ENCODE measurements at regions not wholly inside any gene's neighbourhood (a gene's known extent, or its start where the extent isn't known, plus 50 kb on each side); places are given as distances from the start of the nearest gene placed in this dataset.

DNA sequence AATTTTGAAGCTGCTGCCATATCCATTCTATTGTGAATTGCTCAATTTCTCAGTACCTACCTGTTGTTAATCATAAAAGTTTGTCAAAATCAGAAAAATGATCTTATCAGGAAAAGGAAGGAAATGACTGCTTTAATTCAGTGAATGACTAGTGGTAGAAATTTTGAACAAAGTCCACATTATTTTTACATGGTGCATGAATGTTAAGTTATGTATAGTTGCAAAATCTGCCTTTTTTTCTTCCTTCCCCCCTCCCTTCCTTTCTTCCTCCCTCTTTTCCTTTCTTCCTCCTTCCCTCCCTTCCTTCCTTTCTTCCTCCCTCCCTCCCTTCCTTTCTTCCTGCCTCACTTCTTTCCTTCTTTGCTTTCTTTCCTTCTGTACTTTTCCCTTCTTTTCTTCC lies 127.1 kb upstream of the TSHZ2 start:
- TF ChIP-seq CREB1 (IDR thresholded peaks at IDR 0.05; ENCODE audit: low read depth), result no peak
- no peak for TF ChIP-seq TCF12 (IDR thresholded peaks at IDR 0.05; ENCODE audit: low read depth)
- no peak for TF ChIP-seq EP300 (IDR thresholded peaks at IDR 0.05; ENCODE audit: borderline replicate concordance)
- no peak for TF ChIP-seq CEBPB (IDR thresholded peaks at IDR 0.05)
- no peak for TF ChIP-seq ZBTB7A (IDR thresholded peaks at IDR 0.05; ENCODE audit: low read depth)
- no peak for TF ChIP-seq YY1 (IDR thresholded peaks at IDR 0.05; ENCODE audit: low read depth)
- TF ChIP-seq FOXM1 (IDR thresholded peaks at IDR 0.05; ENCODE audit: borderline replicate concordance, low read depth), result no peak
- no peak for TF ChIP-seq EGR1 (IDR thresholded peaks at IDR 0.05)
- no peak for TF ChIP-seq RAD21 (IDR thresholded peaks at IDR 0.05; ENCODE audit: low read depth)
- TF ChIP-seq TEAD4 (IDR thresholded peaks at IDR 0.05), result no peak
- TF ChIP-seq, protein P1, sequence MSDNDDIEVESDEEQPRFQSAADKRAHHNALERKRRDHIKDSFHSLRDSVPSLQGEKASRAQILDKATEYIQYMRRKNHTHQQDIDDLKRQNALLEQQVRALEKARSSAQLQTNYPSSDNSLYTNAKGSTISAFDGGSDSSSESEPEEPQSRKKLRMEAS (IDR thresholded peaks at IDR 0.05), result no peak
- no peak for TF ChIP-seq USF1 (IDR thresholded peaks at IDR 0.05)
- TF ChIP-seq REST (IDR thresholded peaks at IDR 0.05; ENCODE audit: low read depth), result no peak
- TF ChIP-seq TAF1 (IDR thresholded peaks at IDR 0.05; ENCODE audit: low read depth), result no peak

DNA sequence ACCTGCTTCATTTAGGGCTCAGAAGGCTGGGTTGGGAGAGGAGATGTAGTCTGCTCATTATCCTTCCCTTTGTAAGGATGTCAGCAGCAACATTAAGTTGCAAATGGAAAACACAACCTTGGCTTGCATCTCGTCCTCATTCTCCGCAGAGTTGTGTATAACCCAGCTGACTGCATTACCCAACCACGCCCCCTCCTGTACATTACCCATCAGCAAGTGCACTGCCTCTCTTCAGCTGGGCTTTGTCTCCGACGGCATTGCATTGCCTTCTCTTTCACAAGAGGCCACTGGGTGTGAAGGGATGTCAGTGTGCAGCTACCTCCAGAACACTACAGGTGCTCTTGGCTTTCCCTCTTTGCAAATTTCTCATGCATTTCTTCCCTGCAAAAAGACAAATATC lies 128.7 kb upstream of the TSHZ2 start:
- TF ChIP-seq CEBPB (IDR thresholded peaks at IDR 0.05) (no peak), NFIC (IDR thresholded peaks at IDR 0.05) (no peak), EGR1 (IDR thresholded peaks at IDR 0.05) (no peak), TEAD4 (IDR thresholded peaks at IDR 0.05) (no peak), REST (IDR thresholded peaks at IDR 0.05; ENCODE audit: low read depth) (no peak), YY1 (IDR thresholded peaks at IDR 0.05; ENCODE audit: low read depth) (no peak), USF1 (IDR thresholded peaks at IDR 0.05) (no peak), TAF1 (IDR thresholded peaks at IDR 0.05; ENCODE audit: low read depth) (no peak), ZBTB7A (IDR thresholded peaks at IDR 0.05; ENCODE audit: low read depth) (no peak), RAD21 (IDR thresholded peaks at IDR 0.05; ENCODE audit: low read depth) (no peak), EP300 (IDR thresholded peaks at IDR 0.05; ENCODE audit: borderline replicate concordance) (no peak), FOXM1 (IDR thresholded peaks at IDR 0.05; ENCODE audit: borderline replicate concordance, low read depth) (no peak), TCF12 (IDR thresholded peaks at IDR 0.05; ENCODE audit: low read depth) (no peak), CREB1 (IDR thresholded peaks at IDR 0.05; ENCODE audit: low read depth) (no peak)
- TF ChIP-seq, protein P1 (IDR thresholded peaks at IDR 0.05), result no peak

- TF ChIP-seq FOXM1 (IDR thresholded peaks at IDR 0.05; ENCODE audit: borderline replicate concordance, low read depth), result no peak
- no peak for TF ChIP-seq YY1 (IDR thresholded peaks at IDR 0.05; ENCODE audit: low read depth)
- no peak for TF ChIP-seq EP300 (IDR thresholded peaks at IDR 0.05; ENCODE audit: borderline replicate concordance)
- TF ChIP-seq USF1 (IDR thresholded peaks at IDR 0.05), result no peak
- TF ChIP-seq TAF1 (IDR thresholded peaks at IDR 0.05; ENCODE audit: low read depth), result no peak
- TF ChIP-seq TCF12 (IDR thresholded peaks at IDR 0.05; ENCODE audit: low read depth), result no peak
- no peak for TF ChIP-seq REST (IDR thresholded peaks at IDR 0.05; ENCODE audit: low read depth)
- no peak for TF ChIP-seq ZBTB7A (IDR thresholded peaks at IDR 0.05; ENCODE audit: low read depth)
- TF ChIP-seq EGR1 (IDR thresholded peaks at IDR 0.05), result no peak
- TF ChIP-seq CEBPB (IDR thresholded peaks at IDR 0.05), result no peak
- TF ChIP-seq, protein P1 (IDR thresholded peaks at IDR 0.05), result no peak
- TF ChIP-seq CREB1 (IDR thresholded peaks at IDR 0.05; ENCODE audit: low read depth), result no peak
- no peak for TF ChIP-seq NFIC (IDR thresholded peaks at IDR 0.05)
- TF ChIP-seq RAD21 (IDR thresholded peaks at IDR 0.05; ENCODE audit: low read depth), result no peak
- TF ChIP-seq TEAD4 (IDR thresholded peaks at IDR 0.05), result no peak
These were observed 131.2 kb upstream of the TSHZ2 start for GRCh38 chr20:52841003-52841402.
